Smooth muscle cell (in vitro differentiated cells): ENCODE measurements at regions not wholly inside any gene's neighbourhood (a gene's known extent, or its start where the extent isn't known, plus 50 kb on each side); places are given as distances from the start of the nearest gene placed in this dataset.

ENCODE experiments used
- DNase-seq: peaks from one replicate; lab custom pipeline; 2025; ENCODE audit not compliant: unreplicated experiment; lab: John Stamatoyannopoulos, UW
- H2AFZ ChIP-seq: fragments of 200-600 bp; sonication (generic); 2 replicates; pipeline ENCODE4 v1.6.0; 2016; ENCODE audit warnings: antibody characterized with exemption, low read depth, mild to moderate bottlenecking
- H3F3A ChIP-seq: fragments of 200-600 bp; sonication (generic); 2 replicates; pipeline ENCODE4 v1.6.0; 2017; ENCODE audit warnings: antibody characterized with exemption, low read depth
- H3K27ac ChIP-seq: fragments of 200-600 bp; sonication (generic); 2 replicates; pipeline ENCODE4 v1.5.1; 2016; ENCODE audit warnings: low read depth, mild to moderate bottlenecking
- H3K27me3 ChIP-seq: fragments of 200-600 bp; sonication (generic); 2 replicates; pipeline ENCODE4 v1.6.1; 2016; ENCODE audit warnings: low read depth, mild to moderate bottlenecking
- H3K36me3 ChIP-seq: fragments of 200-600 bp; sonication (generic); 2 replicates; pipeline ENCODE4 v1.5.1; 2016; ENCODE audit warnings: low read depth
- H3K4me1 ChIP-seq: fragments of 200-600 bp; sonication (generic); 2 replicates; pipeline ENCODE4 v1.5.1; 2016; ENCODE audit warnings: low read depth
- H3K4me2 ChIP-seq: fragments of 200-600 bp; sonication (generic); 2 replicates; pipeline ENCODE4 v1.6.0; 2016; ENCODE audit warnings: mild to moderate bottlenecking
- H3K4me3 ChIP-seq: fragments of 200-600 bp; sonication (generic); 2 replicates; pipeline ENCODE4 v1.5.1; 2016; ENCODE audit warnings: mild to moderate bottlenecking
- H3K79me2 ChIP-seq: fragments of 200-600 bp; sonication (generic); 2 replicates; pipeline ENCODE4 v1.6.0; 2016; ENCODE audit warnings: low read depth, mild to moderate bottlenecking
- H3K9ac ChIP-seq: fragments of 200-600 bp; sonication (generic); 2 replicates; pipeline ENCODE4 v1.6.0; 2016; ENCODE audit warnings: low read depth
- H3K9me3 ChIP-seq: fragments of 200-600 bp; sonication (generic); replicated peaks from 2 replicates; pipeline ENCODE4 v1.5.1; 2016; ENCODE audit warnings: low read depth
- H4K20me1 ChIP-seq: fragments of 200-600 bp; sonication (generic); 2 replicates; pipeline ENCODE4 v1.6.0; 2016; ENCODE audit warnings: low read depth
- WGBS: methylation state at CpG from one replicate; pipeline ENCODE4 v1.1.7; 2016; ENCODE audit warnings: low lambda C conversion rate; 5-methylcytosine and 5-hydroxymethylcytosine counted together
- TF ChIP-seq, protein P1 (sequence below): fragments of 200-600 bp; sonication (generic); IDR thresholded peaks from 2 replicates; pipeline ENCODE4 v1.5.1; 2017; ENCODE audit warnings: borderline replicate concordance, mild to moderate bottlenecking, antibody characterized with exemption; ENCODE audit not compliant: insufficient read depth, poor library complexity, severe bottlenecking

DNA sequence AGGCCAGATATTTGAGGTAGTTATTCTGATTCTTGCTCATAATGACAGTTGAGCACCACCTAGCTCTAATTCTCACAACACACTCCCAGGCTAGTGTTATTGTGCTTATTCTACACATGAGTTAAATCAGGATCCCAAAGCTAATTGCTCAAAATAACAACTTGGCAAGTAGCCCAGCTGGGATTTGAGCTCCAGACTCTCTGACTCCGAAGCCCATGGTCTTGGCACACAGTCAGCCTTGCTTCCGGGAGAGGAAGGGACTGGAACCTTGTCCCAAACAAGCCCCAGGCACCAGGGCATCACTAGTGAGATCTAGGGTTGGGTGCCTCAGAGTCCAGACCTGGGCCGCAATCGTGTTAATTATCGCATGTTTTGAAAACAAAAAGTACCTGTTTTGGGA is 101.4 kb downstream of the GPAM start:
- H3K27ac ChIP-seq = no peak overlapping the region
- no peaks in the 10 kb centered on the region for H3K4me1 ChIP-seq
- no peaks in the 10 kb centered on the region for H3F3A ChIP-seq
- no peaks in the 10 kb centered on the region for H3K79me2 ChIP-seq
- no peaks in the 10 kb centered on the region for H4K20me1 ChIP-seq
- no peaks in the 10 kb centered on the region for H3K9me3 ChIP-seq
- no peaks in the 10 kb centered on the region for H3K36me3 ChIP-seq
- peak overlapping the region; percentile 28 for H3K4me2 ChIP-seq
- no peak overlapping the region for H2AFZ ChIP-seq
- TF ChIP-seq, protein P1, sequence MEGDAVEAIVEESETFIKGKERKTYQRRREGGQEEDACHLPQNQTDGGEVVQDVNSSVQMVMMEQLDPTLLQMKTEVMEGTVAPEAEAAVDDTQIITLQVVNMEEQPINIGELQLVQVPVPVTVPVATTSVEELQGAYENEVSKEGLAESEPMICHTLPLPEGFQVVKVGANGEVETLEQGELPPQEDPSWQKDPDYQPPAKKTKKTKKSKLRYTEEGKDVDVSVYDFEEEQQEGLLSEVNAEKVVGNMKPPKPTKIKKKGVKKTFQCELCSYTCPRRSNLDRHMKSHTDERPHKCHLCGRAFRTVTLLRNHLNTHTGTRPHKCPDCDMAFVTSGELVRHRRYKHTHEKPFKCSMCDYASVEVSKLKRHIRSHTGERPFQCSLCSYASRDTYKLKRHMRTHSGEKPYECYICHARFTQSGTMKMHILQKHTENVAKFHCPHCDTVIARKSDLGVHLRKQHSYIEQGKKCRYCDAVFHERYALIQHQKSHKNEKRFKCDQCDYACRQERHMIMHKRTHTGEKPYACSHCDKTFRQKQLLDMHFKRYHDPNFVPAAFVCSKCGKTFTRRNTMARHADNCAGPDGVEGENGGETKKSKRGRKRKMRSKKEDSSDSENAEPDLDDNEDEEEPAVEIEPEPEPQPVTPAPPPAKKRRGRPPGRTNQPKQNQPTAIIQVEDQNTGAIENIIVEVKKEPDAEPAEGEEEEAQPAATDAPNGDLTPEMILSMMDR = no peak
- no peaks in the 10 kb centered on the region for H3K27me3 ChIP-seq
- H3K4me3 ChIP-seq = no peak overlapping the region
- no peak overlapping the region for H3K9ac ChIP-seq
- 62% methylated on average over 5 of the region's 5 CpGs for WGBS
- no peak for DNase-seq

DNA sequence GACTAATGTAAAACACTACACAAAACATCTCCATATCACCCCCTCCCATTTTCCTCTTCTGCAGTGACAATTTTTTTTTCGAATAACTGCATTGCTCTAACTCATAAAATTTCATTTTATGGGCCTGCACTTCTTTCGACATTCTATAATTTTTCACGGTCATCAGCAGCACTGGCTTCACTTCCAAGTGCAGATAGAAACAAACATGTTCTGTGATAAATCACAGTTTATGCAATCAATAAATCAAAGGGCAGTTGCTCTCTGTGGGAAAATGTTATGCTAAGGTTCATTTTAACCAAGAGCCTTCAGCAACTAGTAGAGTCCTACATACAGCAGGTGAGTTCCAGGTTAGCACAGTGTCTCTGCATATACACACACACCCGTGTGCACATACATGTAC is 100.1 kb downstream of the GPAM start:
- Histone ChIP-seq H2AFZ (no peak overlapping the region), H3K27ac (no peak overlapping the region), H3K4me1 (no peaks in the 10 kb centered on the region), H4K20me1 (no peaks in the 10 kb centered on the region), H3K4me2 (no peak overlapping the region), H3F3A (no peaks in the 10 kb centered on the region), H3K27me3 (no peaks in the 10 kb centered on the region), H3K79me2 (no peaks in the 10 kb centered on the region), H3K9ac (no peak overlapping the region), H3K9me3 (no peaks in the 10 kb centered on the region), H3K36me3 (no peaks in the 10 kb centered on the region), H3K4me3 (no peak overlapping the region)
- TF ChIP-seq, protein P1 = no peak
- 78% methylated on average over 4 of the region's 4 CpGs for WGBS
- no peak for DNase-seq

DNA sequence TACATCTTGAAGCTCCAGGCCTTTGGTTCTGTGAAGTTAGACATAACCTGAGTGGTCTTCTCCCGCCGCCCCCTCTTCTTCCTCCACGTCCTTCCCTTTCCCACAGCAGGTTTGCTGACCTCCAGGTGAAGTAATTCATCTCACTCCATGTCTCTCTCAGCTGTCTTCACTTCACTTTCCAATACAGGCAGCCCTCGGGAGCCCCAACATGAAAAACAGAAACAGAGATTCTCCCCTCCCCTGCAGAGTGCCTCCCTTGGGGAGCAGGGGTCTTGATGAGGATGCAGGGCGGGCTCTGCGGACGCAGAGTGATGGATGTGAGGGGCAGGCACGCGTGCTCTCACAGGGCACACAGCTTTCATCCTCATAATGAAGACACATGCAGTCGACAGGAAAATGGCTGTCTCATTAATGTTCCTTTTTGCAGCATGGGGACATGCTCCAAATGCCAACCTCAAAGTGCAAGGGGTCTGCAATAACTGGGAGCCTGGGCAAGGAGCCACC is 95.6 kb downstream of the GPAM start:
- no peak overlapping the region for H3K27ac ChIP-seq

DNA sequence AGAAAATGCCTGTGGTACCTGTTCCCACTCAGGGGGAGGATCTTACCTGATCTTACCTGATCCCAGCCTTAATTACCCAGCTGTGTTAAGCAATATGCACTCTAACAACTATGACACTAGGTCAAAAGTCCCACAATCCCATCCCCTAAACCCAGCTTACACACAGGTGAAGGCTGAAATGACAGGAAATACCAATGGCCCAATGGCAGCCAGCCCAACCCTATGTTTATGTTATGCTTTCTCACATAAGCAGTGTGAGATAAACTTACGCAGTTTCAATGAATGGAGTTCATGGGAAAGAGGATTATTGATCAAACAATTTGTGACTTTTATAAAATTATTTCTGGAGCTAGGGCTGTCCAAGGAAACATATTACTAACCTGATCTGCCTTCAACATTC is 91.9 kb downstream of the GPAM start:
- H2AFZ ChIP-seq = no peak overlapping the region
- no peaks in the 10 kb centered on the region for H3F3A ChIP-seq
- H3K36me3 ChIP-seq = no peaks in the 10 kb centered on the region
- H4K20me1 ChIP-seq = no peaks in the 10 kb centered on the region
- no peak overlapping the region for H3K9ac ChIP-seq
- WGBS = 77% methylated on average over 1 of the region's 1 CpG
- H3K4me3 ChIP-seq = no peak overlapping the region
- TF ChIP-seq, protein P1 = no peak
- DNase-seq = no peak
- peaks cover 3% of the 10 kb centered on the region for H3K27me3 ChIP-seq
- H3K4me2 ChIP-seq = no peak overlapping the region
- H3K27ac ChIP-seq = no peak overlapping the region
- H3K79me2 ChIP-seq = no peaks in the 10 kb centered on the region
- H3K4me1 ChIP-seq = peaks cover 8% of the 10 kb centered on the region
- no peaks in the 10 kb centered on the region for H3K9me3 ChIP-seq

More for the DNA sequence above, 95.6 kb downstream of the GPAM start:
- H3K4me2 ChIP-seq = no peak overlapping the region
- H4K20me1 ChIP-seq = no peaks in the 10 kb centered on the region
- no peaks in the 10 kb centered on the region for H3K27me3 ChIP-seq
- no peaks in the 10 kb centered on the region for H3K9me3 ChIP-seq
- no peaks in the 10 kb centered on the region for H3K79me2 ChIP-seq
- no peak overlapping the region for H3K4me3 ChIP-seq
- WGBS = 89% methylated on average over 10 of the region's 10 CpGs
- no peak overlapping the region for H3K9ac ChIP-seq
- H3F3A ChIP-seq = no peaks in the 10 kb centered on the region
- no peaks in the 10 kb centered on the region for H3K36me3 ChIP-seq
- no peaks in the 10 kb centered on the region for H3K4me1 ChIP-seq
- no peak for DNase-seq
- TF ChIP-seq, protein P1 = no peak
- H2AFZ ChIP-seq = no peak overlapping the region
